CD14-positive monocyte (primary cell): ENCODE measurements at regions not wholly inside any gene's neighbourhood (a gene's known extent, or its start where the extent isn't known, plus 50 kb on each side); places are given as distances from the start of the nearest gene placed in this dataset.
A peak's percentile ranks its signal among the peaks of the same experiment; 100 is the strongest.

Source experiments
- DNase-seq, 3 donors: peaks; one replicate each; pipeline ENCODE4 v3.0.0-alpha.2; 2011 to 2022
- H2AFZ ChIP-seq: 2 replicates; pipeline ENCODE4 v1.6.0; 2012; ENCODE audit warnings: mild to moderate bottlenecking, low read depth, low read length, inconsistent platforms; ENCODE audit not compliant: insufficient read depth, poor library complexity, severe bottlenecking
- H3K27ac ChIP-seq, 2 donors: 1 replicate in 1 of 2; 2 replicates in 1 of 2; pipeline ENCODE4 v1.5.1; 2012 to 2013; ENCODE audit warnings: low read length in 2 of 2, control low read depth in 1 of 2, inconsistent platforms in 1 of 2, low read depth in 1 of 2, mild to moderate bottlenecking in 1 of 2
- H3K27me3 ChIP-seq, 2 donors: one replicate each; pipeline versions ENCODE4 v1.6.0 to v1.6.1; 2011 to 2013; ENCODE audit warnings: low read length in 2 of 2; ENCODE audit not compliant: control insufficient read depth in 2 of 2, insufficient read depth in 2 of 2
- H3K36me3 ChIP-seq, 2 donors: replicated peaks in 1 of 2; 1 replicate in 1 of 2; 2 replicates in 1 of 2; pipeline versions ENCODE4 v1.5.1 to v1.6.1; 2012 to 2013; ENCODE audit warnings: low read length in 2 of 2, control low read depth in 1 of 2, inconsistent platforms in 1 of 2, mild to moderate bottlenecking in 1 of 2; ENCODE audit not compliant: insufficient read depth in 2 of 2, control insufficient read depth in 1 of 2
- H3K4me1 ChIP-seq, 2 donors: 1 replicate in 1 of 2; 2 replicates in 1 of 2; pipeline versions ENCODE4 v1.5.1 to v1.6.1; 2012 to 2013; ENCODE audit warnings: low read length in 2 of 2, control low read depth in 1 of 2, inconsistent platforms in 1 of 2, mild to moderate bottlenecking in 1 of 2, moderate library complexity in 1 of 2; ENCODE audit not compliant: insufficient read depth in 2 of 2, control insufficient read depth in 1 of 2
- H3K4me2 ChIP-seq: replicated peaks from 2 replicates; pipeline ENCODE3; 2012; ENCODE audit warnings: low read length, moderate library complexity, mild to moderate bottlenecking; ENCODE audit not compliant: poor library complexity, severe bottlenecking; ENCODE audit errors: extremely low read depth
- H3K4me3 ChIP-seq, 3 experiments: fragments of 200-600 bp in 1 of 3; sonication (generic) in 1 of 3; replicated peaks in 1 of 3; 1 replicate in 2 of 3; 2 replicates in 1 of 3; pipeline ENCODE4 v1.5.1; 2011 to 2013; ENCODE audit warnings: low read length in 3 of 3, mild to moderate bottlenecking in 3 of 3, control low read depth in 2 of 3, low read depth in 2 of 3, inconsistent platforms in 1 of 3, moderate library complexity in 1 of 3
- H3K79me2 ChIP-seq: 2 replicates; pipeline ENCODE4 v1.6.0; 2012; ENCODE audit warnings: mild to moderate bottlenecking, control low read depth, inconsistent platforms, low read length, moderate library complexity; ENCODE audit not compliant: insufficient read depth
- H3K9ac ChIP-seq: 2 replicates; pipeline ENCODE4 v1.6.0; 2017; ENCODE audit warnings: low read length, mild to moderate bottlenecking; ENCODE audit not compliant: insufficient read depth, poor library complexity, severe bottlenecking
- H3K9me3 ChIP-seq, 2 donors: replicated peaks in 1 of 2; 1 replicate in 1 of 2; 2 replicates in 1 of 2; pipeline versions ENCODE4 v1.5.1 to v1.6.1; 2012 to 2013; ENCODE audit warnings: low read length in 2 of 2, control low read depth in 1 of 2; ENCODE audit not compliant: control insufficient read depth in 1 of 2, insufficient read depth in 1 of 2
- H4K20me1 ChIP-seq: 2 replicates; pipeline ENCODE4 v1.6.0; 2012; ENCODE audit warnings: mild to moderate bottlenecking, low read length, control low read depth, moderate library complexity; ENCODE audit not compliant: insufficient read depth
- H3K27ac Mint-ChIP-seq, 7 donors: one replicate each; pipeline ENCODE4 v1.8.0; 2020; ENCODE audit warnings: mild to moderate bottlenecking in 7 of 7, mixed read lengths in 7 of 7, moderate library complexity in 6 of 7, inconsistent platforms in 2 of 7
- H3K27me3 Mint-ChIP-seq, 3 donors: one replicate each; pipeline ENCODE4 v1.8.0; 2021 to 2022; ENCODE audit warnings: low read depth in 3 of 3, mild to moderate bottlenecking in 3 of 3, mixed read lengths in 3 of 3, moderate library complexity in 3 of 3, inconsistent platforms in 1 of 3
- H3K36me3 Mint-ChIP-seq, 2 donors: one replicate each; pipeline ENCODE4 v1.8.0; 2020; ENCODE audit warnings: mixed read lengths in 2 of 2, inconsistent platforms in 1 of 2, mild to moderate bottlenecking in 1 of 2
- H3K4me1 Mint-ChIP-seq: one replicate; pipeline ENCODE4 v1.8.0; 2020; ENCODE audit warnings: mild to moderate bottlenecking, mixed read lengths
- H3K4me3 Mint-ChIP-seq, 2 donors: one replicate each; pipeline ENCODE4 v1.8.0; 2020; ENCODE audit warnings: mild to moderate bottlenecking in 2 of 2, mixed read lengths in 2 of 2, moderate library complexity in 1 of 2
- H3K9me3 Mint-ChIP-seq, 7 donors: one replicate each; pipeline ENCODE4 v1.8.0; 2020 to 2022; ENCODE audit warnings: mixed read lengths in 7 of 7, mild to moderate bottlenecking in 6 of 7, moderate library complexity in 6 of 7, inconsistent platforms in 2 of 7
- WGBS: methylation state at CpG from one replicate; pipeline ENCODE4 v1.1.5; 2013; ENCODE audit warnings: missing lambda C conversion rate; ENCODE audit not compliant: insufficient coverage; 5-methylcytosine and 5-hydroxymethylcytosine counted together
- intact Hi-C, 2 donors: fragments of 100-400 bp; cut with micrococcal nuclease; formaldehyde crosslinking; loops; one replicate each; pipeline versions ENCODE4 v1.15.0 to v1.15.1; 2023
- TF ChIP-seq, protein P1 (sequence below): fragments of 200-600 bp; IDR thresholded peaks from one replicate; pipeline ENCODE4 v1.8.0; 2022; ENCODE audit warnings: antibody characterized with exemption, mild to moderate bottlenecking

GRCh38 chr1:232260045-232260444, 369.9 kb downstream of the SIPA1L2 start:
- Histone ChIP-seq H3K4me1 (no peaks in the 10 kb centered on the region), H3K79me2 (no peaks in the 10 kb centered on the region), H3K4me2 (no peak overlapping the region), H3K27me3 (peaks cover 6 to 17% of the 10 kb centered on the region in 2 donors), H4K20me1 (no peaks in the 10 kb centered on the region), H2AFZ (no peak overlapping the region), H3K4me3 (no peak overlapping the region), H3K9ac (no peak overlapping the region), H3K9me3 (no peaks in the 10 kb centered on the region), H3K36me3 (no peaks in the 10 kb centered on the region), H3K27ac (no peak overlapping the region)
- Mint-ChIP-seq H3K27me3 (peaks cover 14 to 37% (median 18%) of the 10 kb centered on the region in 3 donors), H3K27ac (no peak overlapping the region), H3K4me1 (no peaks in the 10 kb centered on the region), H3K36me3 (no peaks in the 10 kb centered on the region), H3K9me3 (no peaks in the 10 kb centered on the region), H3K4me3 (no peak overlapping the region)
- intact Hi-C loops = no loop called here
- TF ChIP-seq, protein P1, sequence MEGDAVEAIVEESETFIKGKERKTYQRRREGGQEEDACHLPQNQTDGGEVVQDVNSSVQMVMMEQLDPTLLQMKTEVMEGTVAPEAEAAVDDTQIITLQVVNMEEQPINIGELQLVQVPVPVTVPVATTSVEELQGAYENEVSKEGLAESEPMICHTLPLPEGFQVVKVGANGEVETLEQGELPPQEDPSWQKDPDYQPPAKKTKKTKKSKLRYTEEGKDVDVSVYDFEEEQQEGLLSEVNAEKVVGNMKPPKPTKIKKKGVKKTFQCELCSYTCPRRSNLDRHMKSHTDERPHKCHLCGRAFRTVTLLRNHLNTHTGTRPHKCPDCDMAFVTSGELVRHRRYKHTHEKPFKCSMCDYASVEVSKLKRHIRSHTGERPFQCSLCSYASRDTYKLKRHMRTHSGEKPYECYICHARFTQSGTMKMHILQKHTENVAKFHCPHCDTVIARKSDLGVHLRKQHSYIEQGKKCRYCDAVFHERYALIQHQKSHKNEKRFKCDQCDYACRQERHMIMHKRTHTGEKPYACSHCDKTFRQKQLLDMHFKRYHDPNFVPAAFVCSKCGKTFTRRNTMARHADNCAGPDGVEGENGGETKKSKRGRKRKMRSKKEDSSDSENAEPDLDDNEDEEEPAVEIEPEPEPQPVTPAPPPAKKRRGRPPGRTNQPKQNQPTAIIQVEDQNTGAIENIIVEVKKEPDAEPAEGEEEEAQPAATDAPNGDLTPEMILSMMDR = no peak
- DNase-seq = no peak
- no CpG with 5 or more reads among the region's 3 CpGs for WGBS

DNA sequence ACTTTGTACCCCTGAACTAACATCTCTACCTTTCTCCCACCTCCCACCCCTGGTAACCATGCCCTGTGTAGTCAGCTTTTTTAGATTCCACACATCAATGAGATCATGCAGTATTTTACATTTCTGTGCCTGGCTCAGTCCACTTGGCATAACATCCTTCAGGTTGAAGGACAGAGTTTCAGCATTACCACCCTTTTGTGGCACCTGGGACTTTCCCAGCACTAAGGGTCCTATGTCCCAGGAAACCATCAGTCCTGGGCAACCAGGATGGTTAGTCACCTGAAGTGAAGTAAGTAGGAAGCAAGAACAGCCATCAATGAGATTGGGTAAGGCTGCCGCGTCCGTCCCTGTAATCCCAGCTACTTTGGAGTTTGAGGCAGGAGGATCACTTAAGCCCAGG, 370.6 kb downstream of the SIPA1L2 start:
- Histone ChIP-seq H3K27ac (no peak overlapping the region), H3K36me3 (no peaks in the 10 kb centered on the region), H3K27me3 (peaks cover 5 to 17% of the 10 kb centered on the region in 2 donors), H3K4me1 (no peaks in the 10 kb centered on the region), H3K9me3 (no peaks in the 10 kb centered on the region), H3K4me3 (no peak overlapping the region), H3K9ac (no peak overlapping the region), H3K79me2 (no peaks in the 10 kb centered on the region), H3K4me2 (no peak overlapping the region), H2AFZ (no peak overlapping the region), H4K20me1 (no peaks in the 10 kb centered on the region)
- WGBS = no CpG with 5 or more reads among the region's 3 CpGs
- Mint-ChIP-seq H3K27me3 (peaks cover 14 to 38% (median 20%) of the 10 kb centered on the region in 3 donors), H3K36me3 (no peaks in the 10 kb centered on the region), H3K4me3 (no peak overlapping the region), H3K4me1 (no peaks in the 10 kb centered on the region), H3K27ac (peak overlapping the region in 1 of 7 donors; percentile 16), H3K9me3 (no peaks in the 10 kb centered on the region)
- no peak for DNase-seq
- TF ChIP-seq, protein P1 = no peak
- intact Hi-C loops = no loop called here
